Right lobe of liver (tissue), 4 donors: ENCODE measurements at regions not wholly inside any gene's neighbourhood (a gene's known extent, or its start where the extent isn't known, plus 50 kb on each side); places are given as distances from the start of the nearest gene placed in this dataset.

ENCODE experiments used
- CTCF ChIP-seq, 4 donors: fragments of 200-600 bp in 3 of 4; fragments of 450-650 bp in 1 of 4; IDR thresholded peaks; one replicate each; pipeline versions ENCODE4 v1.5.1 to v1.8.0; 2016 to 2022; ENCODE audit warnings: antibody characterized with exemption in 4 of 4, mild to moderate bottlenecking in 2 of 4
- POLR2A ChIP-seq: fragments of 450-650 bp; IDR thresholded peaks from one replicate; pipeline ENCODE4 v1.6.1; 2017; ENCODE audit warnings: antibody characterized with exemption, mild to moderate bottlenecking
- donor health status: DM: no; HTN: no; CAD: no.
- donor health status: DM: no; HTN: no; CAD: no.
- donor health status: DM: no; HTN: yes; CAD: no.

- no peak for TF ChIP-seq CTCF (IDR thresholded peaks at IDR 0.05)
- no peak for TF ChIP-seq POLR2A
Measured at GRCh38 chr15:95429345-95429744, 901.2 kb upstream of the NR2F2 start.
